Tibial nerve (tissue), 4 donors: ENCODE measurements at regions not wholly inside any gene's neighbourhood (a gene's known extent, or its start where the extent isn't known, plus 50 kb on each side); places are given as distances from the start of the nearest gene placed in this dataset.

Experiments
- DNase-seq, 2 donors: peaks; one replicate each; pipeline ENCODE4 v3.0.0-alpha.2; 2019; ENCODE audit warnings: low spot score in 2 of 2
- H3K27ac ChIP-seq, 4 donors: fragments of 200-600 bp; sonication (generic) in 3 of 4; one replicate each; pipeline ENCODE4 v1.5.1; 2017 to 2019; ENCODE audit warnings: mild to moderate bottlenecking in 1 of 4
- H3K27me3 ChIP-seq, 2 donors: fragments of 200-600 bp; sonication (generic) in 1 of 2; one replicate each; pipeline versions ENCODE4 v1.5.1 to v1.6.0; 2017 to 2019
- H3K36me3 ChIP-seq, 3 donors: fragments of 200-600 bp; sonication (generic); one replicate each; pipeline ENCODE4 v1.5.1; 2018 to 2019
- H3K4me1 ChIP-seq, 4 donors: fragments of 200-600 bp; sonication (generic) in 3 of 4; one replicate each; pipeline ENCODE4 v1.5.1; 2017 to 2019
- H3K4me3 ChIP-seq, 4 donors: fragments of 200-600 bp; sonication (generic) in 3 of 4; one replicate each; pipeline ENCODE4 v1.5.1; 2017 to 2019; ENCODE audit warnings: mild to moderate bottlenecking in 1 of 4, moderate library complexity in 1 of 4
- H3K9me3 ChIP-seq, 4 donors: fragments of 200-600 bp; sonication (generic) in 3 of 4; one replicate each; pipeline ENCODE4 v1.5.1; 2017 to 2019
- EP300 ChIP-seq, 2 donors: sonication (generic); formaldehyde crosslinking; IDR thresholded peaks; one replicate each; pipeline ENCODE4 v1.6.1; 2017; ENCODE audit warnings: antibody characterized with exemption in 2 of 2, mild to moderate bottlenecking in 1 of 2
- POLR2A ChIP-seq, 2 donors: fragments of 450-650 bp; IDR thresholded peaks; one replicate each; pipeline ENCODE4 v1.6.1; 2017; ENCODE audit warnings: antibody characterized with exemption in 2 of 2, mild to moderate bottlenecking in 2 of 2, moderate library complexity in 2 of 2
- WGBS, 2 donors: methylation state at CpG; one replicate each; pipeline ENCODE4 v1.1.5; 2018; 5-methylcytosine and 5-hydroxymethylcytosine counted together
- TF ChIP-seq, protein P1 (sequence below), 5 experiments: fragments of 200-600 bp in 3 of 5; fragments of 450-650 bp in 2 of 5; sonication (generic) in 3 of 5; IDR thresholded peaks; one replicate each; pipeline ENCODE4 v1.5.1; 2016 to 2019; ENCODE audit warnings: antibody characterized with exemption in 5 of 5, mild to moderate bottlenecking in 3 of 5, moderate library complexity in 2 of 5

DNA sequence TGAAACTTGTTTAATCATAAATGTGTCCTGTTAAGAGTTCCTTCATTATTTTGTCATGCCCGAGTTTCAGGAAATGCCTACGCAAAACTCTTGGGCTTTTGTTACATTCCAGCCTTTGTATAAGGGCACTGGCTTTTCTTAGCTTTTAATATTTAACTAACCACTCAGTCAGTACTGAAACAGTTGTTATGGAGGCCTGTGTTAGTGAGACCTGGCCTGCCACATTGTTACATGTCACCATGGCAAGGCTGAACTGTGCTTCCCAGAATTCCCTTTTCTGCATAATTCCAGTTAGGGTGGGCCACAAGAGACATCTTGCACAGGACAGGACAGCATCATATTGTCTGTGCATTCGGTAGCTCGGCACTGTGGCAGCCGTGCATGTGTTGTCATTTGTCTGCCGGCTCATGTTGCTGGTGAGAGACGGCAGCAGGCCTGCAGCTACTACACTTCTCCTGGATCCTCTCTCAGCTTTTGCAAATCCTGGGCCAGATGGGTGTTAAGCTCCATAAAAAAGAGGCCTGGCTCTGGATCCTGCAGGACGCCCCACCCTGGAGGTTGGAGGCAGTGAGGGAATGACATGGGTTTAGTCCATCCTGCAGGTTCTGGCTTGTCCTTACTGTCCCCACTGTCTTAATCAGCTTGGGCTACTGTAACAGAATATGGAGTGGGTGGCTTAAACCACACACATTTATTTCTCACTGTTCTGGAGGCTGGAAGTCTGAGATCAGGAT lies 128.8 kb upstream of the DTNBP1 start:
- no peak for TF ChIP-seq POLR2A (IDR thresholded peaks at IDR 0.05)
- no peak for TF ChIP-seq EP300 (IDR thresholded peaks at IDR 0.05)
- TF ChIP-seq, protein P1, sequence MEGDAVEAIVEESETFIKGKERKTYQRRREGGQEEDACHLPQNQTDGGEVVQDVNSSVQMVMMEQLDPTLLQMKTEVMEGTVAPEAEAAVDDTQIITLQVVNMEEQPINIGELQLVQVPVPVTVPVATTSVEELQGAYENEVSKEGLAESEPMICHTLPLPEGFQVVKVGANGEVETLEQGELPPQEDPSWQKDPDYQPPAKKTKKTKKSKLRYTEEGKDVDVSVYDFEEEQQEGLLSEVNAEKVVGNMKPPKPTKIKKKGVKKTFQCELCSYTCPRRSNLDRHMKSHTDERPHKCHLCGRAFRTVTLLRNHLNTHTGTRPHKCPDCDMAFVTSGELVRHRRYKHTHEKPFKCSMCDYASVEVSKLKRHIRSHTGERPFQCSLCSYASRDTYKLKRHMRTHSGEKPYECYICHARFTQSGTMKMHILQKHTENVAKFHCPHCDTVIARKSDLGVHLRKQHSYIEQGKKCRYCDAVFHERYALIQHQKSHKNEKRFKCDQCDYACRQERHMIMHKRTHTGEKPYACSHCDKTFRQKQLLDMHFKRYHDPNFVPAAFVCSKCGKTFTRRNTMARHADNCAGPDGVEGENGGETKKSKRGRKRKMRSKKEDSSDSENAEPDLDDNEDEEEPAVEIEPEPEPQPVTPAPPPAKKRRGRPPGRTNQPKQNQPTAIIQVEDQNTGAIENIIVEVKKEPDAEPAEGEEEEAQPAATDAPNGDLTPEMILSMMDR (IDR thresholded peaks at IDR 0.05) = no peak
- H3K27me3 ChIP-seq = no peaks in the 10 kb centered on the region
- H3K9me3 ChIP-seq = no peaks in the 10 kb centered on the region
- H3K4me1 ChIP-seq = peaks cover 0 to 4% (median 0%) of the 10 kb centered on the region in 4 donors
- no peak overlapping the region for H3K4me3 ChIP-seq
- H3K27ac ChIP-seq = no peak overlapping the region
- 58 to 72% methylated on average over 8 of the region's 8 CpGs for WGBS, 2 donors
- DNase-seq = no peak
- H3K36me3 ChIP-seq = no peaks in the 10 kb centered on the region

GRCh38 chr6:15790116-15790515 lies 127.3 kb upstream of the DTNBP1 start:
- no peak for DNase-seq
- H3K4me1 ChIP-seq = peaks cover 0 to 4% (median 0%) of the 10 kb centered on the region in 4 donors
- no peaks in the 10 kb centered on the region for H3K9me3 ChIP-seq
- 75 to 96% methylated on average over 1 of the region's 1 CpG for WGBS, 2 donors
- TF ChIP-seq POLR2A (IDR thresholded peaks at IDR 0.05) (no peak), EP300 (IDR thresholded peaks at IDR 0.05) (no peak)
- TF ChIP-seq, protein P1 (IDR thresholded peaks at IDR 0.05) = no peak
- no peak overlapping the region for H3K4me3 ChIP-seq
- H3K36me3 ChIP-seq = no peaks in the 10 kb centered on the region
- H3K27me3 ChIP-seq = no peaks in the 10 kb centered on the region
- H3K27ac ChIP-seq = no peak overlapping the region

GRCh38 chr6:15786846-15787245 lies 124.0 kb upstream of the DTNBP1 start:
- 97 to 98% methylated on average over 4 of the region's 4 CpGs for WGBS, 2 donors
- Histone ChIP-seq H3K9me3 (no peaks in the 10 kb centered on the region), H3K4me1 (peaks cover 0 to 4% (median 0%) of the 10 kb centered on the region in 4 donors), H3K4me3 (no peak overlapping the region), H3K27ac (no peak overlapping the region), H3K36me3 (no peaks in the 10 kb centered on the region), H3K27me3 (no peaks in the 10 kb centered on the region)
- TF ChIP-seq EP300 (IDR thresholded peaks at IDR 0.05) = no peak
- TF ChIP-seq, protein P1 (IDR thresholded peaks at IDR 0.05) = no peak
- TF ChIP-seq POLR2A (IDR thresholded peaks at IDR 0.05) = no peak
- no peak for DNase-seq

GRCh38 chr6:15783484-15783883 lies 120.7 kb upstream of the DTNBP1 start:
- no peaks in the 10 kb centered on the region for H3K36me3 ChIP-seq
- TF ChIP-seq, protein P1 (IDR thresholded peaks at IDR 0.05) = no peak
- no peak for TF ChIP-seq POLR2A (IDR thresholded peaks at IDR 0.05)
- TF ChIP-seq EP300 (IDR thresholded peaks at IDR 0.05) = no peak

DNA sequence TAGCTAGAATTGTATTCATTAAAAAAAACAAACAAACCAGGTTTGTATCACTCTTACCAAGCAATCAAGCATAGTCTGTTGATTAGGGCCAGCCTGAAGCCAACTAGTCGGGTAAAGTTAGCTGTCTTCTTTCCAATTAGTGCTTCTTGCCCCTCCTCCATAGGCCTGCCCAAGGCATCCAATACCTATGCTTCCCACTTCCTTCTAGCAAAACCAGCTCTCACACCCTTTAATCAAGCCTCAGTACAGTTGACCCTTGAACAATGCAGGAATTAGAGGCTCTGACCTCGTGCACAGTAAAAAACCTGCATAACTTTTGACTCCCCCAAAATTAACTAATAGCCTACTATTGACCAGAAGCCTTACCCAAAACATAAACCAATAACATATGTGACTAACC lies 119.1 kb upstream of the DTNBP1 start:
- H3K9me3 ChIP-seq = no peaks in the 10 kb centered on the region
- 85 to 86% methylated on average over 2 of the region's 2 CpGs for WGBS, 2 donors
- DNase-seq = no peak
- TF ChIP-seq EP300 (IDR thresholded peaks at IDR 0.05) = no peak
- no peak for TF ChIP-seq POLR2A (IDR thresholded peaks at IDR 0.05)
- TF ChIP-seq, protein P1 (IDR thresholded peaks at IDR 0.05) = no peak
- no peak overlapping the region for H3K4me3 ChIP-seq
- H3K27me3 ChIP-seq = no peaks in the 10 kb centered on the region
- H3K27ac ChIP-seq = no peak overlapping the region
- no peaks in the 10 kb centered on the region for H3K4me1 ChIP-seq
- no peaks in the 10 kb centered on the region for H3K36me3 ChIP-seq

More at GRCh38 chr6:15783484-15783883, 120.7 kb upstream of the DTNBP1 start:
- no peak overlapping the region for H3K4me3 ChIP-seq
- no peak for DNase-seq
- no peaks in the 10 kb centered on the region for H3K27me3 ChIP-seq
- 82 to 84% methylated on average over 3 of the region's 3 CpGs for WGBS, 2 donors
- no peaks in the 10 kb centered on the region for H3K4me1 ChIP-seq
- no peaks in the 10 kb centered on the region for H3K9me3 ChIP-seq
- H3K27ac ChIP-seq = no peak overlapping the region
